Skeletal muscle tissue (tissue), 4 donors: ENCODE measurements at regions not wholly inside any gene's neighbourhood (a gene's known extent, or its start where the extent isn't known, plus 50 kb on each side); places are given as distances from the start of the nearest gene placed in this dataset. TPM values are rescaled to one million over a fixed set of nuclear protein-coding genes. Genes with fewer than 3 reads are reported as not detected.

ENCODE experiments used
- H3K27ac ChIP-seq: one replicate; pipeline ENCODE4 v1.7.0; 2013; ENCODE audit warnings: mild to moderate bottlenecking, low read depth, low read length, inconsistent platforms
- H3K27me3 ChIP-seq, 3 donors: one replicate each; pipeline ENCODE4 v1.7.0; 2013; ENCODE audit warnings: low read length in 3 of 3; ENCODE audit not compliant: control insufficient read depth in 3 of 3, insufficient read depth in 3 of 3
- H3K36me3 ChIP-seq, 3 donors: one replicate each; pipeline ENCODE4 v1.7.0; 2013; ENCODE audit warnings: low read length in 3 of 3; ENCODE audit not compliant: control insufficient read depth in 3 of 3, insufficient read depth in 3 of 3
- H3K4me1 ChIP-seq, 3 donors: one replicate each; pipeline ENCODE4 v1.7.0; 2013; ENCODE audit warnings: low read length in 3 of 3, mild to moderate bottlenecking in 3 of 3; ENCODE audit not compliant: control insufficient read depth in 3 of 3, insufficient read depth in 3 of 3
- H3K4me3 ChIP-seq, 3 donors: one replicate each; pipeline ENCODE4 v1.7.0; 2013; ENCODE audit warnings: low read length in 3 of 3
- H3K9ac ChIP-seq, 3 donors: one replicate each; pipeline ENCODE4 v1.7.0; 2013; ENCODE audit warnings: low read length in 3 of 3, mild to moderate bottlenecking in 3 of 3, moderate library complexity in 2 of 3, low read depth in 1 of 3
- H3K9me3 ChIP-seq, 3 donors: one replicate each; pipeline ENCODE4 v1.7.0; 2013; ENCODE audit warnings: low read length in 3 of 3; ENCODE audit not compliant: control insufficient read depth in 3 of 3
- small RNA-seq: library from RNA; depleted of rRNA; stranded (forward); fragments of <200 nt; gene quantifications from one replicate; pipeline ENCODE3, GENCODE V24; 2014
- donor health status: Osteomylitis.

GRCh38 chr3:16124636-16125035 is 49.8 kb upstream of the GALNT15 start:
- Histone ChIP-seq H3K27ac (no peak overlapping the region), H3K9me3 (no peaks in the 10 kb centered on the region), H3K9ac (no peak overlapping the region), H3K4me1 (peaks cover 18 to 22% (median 18%) of the 10 kb centered on the region in 3 donors), H3K4me3 (no peak overlapping the region), H3K27me3 (no peaks in the 10 kb centered on the region), H3K36me3 (no peaks in the 10 kb centered on the region)

Small RNA genes in the stretch of these regions (small RNA-seq; reads per million reads assigned to genes)
- not detected for gene MIR563
